HG02981 (cell line): ENCODE measurements at regions not wholly inside any gene's neighbourhood (a gene's known extent, or its start where the extent isn't known, plus 50 kb on each side); places are given as distances from the start of the nearest gene placed in this dataset.
"Not testable (repeated sequence)": the region's sequence is repeated elsewhere in the genome, so short reads cannot be mapped to it uniquely, and the experiment has no call there.

ENCODE experiments used
- ATAC-seq: cut with Tn5 transposase; IDR thresholded peaks from one replicate; pipeline ENCODE4 v1.9.1; 2021; ENCODE audit warnings: mild to moderate bottlenecking, moderate library complexity; ENCODE audit not compliant: unreplicated experiment

DNA sequence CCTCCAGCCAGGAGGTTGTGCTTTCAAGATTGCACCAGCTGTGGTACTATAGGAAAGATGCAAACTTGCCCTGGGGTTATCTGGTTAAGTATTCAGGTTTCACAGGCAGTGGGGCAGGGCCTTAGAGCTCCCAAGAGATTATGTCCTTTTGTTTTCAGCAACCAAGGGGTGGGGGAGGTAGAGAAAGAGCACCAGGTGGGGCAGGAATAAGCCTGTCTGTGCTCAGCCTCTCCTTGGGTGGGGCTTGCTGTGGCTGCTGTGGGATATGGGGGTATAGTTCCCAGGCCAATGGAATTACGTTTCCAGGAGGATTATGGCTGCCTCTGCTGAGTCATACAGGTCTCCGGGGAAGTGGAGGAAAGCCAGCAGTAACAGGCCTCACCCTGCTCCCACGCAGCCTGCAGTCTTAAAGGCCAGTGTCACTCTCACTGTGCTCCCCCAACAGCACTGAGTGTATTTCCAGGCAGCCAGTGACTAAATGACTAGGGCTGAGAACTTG is 508.6 kb downstream of the RWDD3 start:
- no peak for ATAC-seq

DNA sequence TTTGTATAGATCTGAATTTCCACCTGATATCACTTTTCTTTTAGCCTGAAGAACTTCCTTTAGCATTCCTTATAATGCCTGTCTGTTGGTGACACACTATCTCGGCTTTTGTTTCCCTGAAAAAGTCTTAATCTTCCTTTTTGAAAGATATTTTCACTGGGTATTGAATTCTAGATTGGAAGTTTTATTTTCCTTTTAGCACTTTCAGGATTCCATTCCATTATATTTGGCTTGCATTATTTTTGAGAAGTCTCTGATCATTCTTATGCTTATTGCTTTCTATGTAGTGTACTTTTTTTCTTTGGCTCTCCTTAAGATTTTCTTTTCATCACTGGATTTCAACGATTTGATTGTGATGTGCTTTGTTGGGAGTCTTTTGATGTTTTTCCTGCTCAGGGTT is 510.7 kb downstream of the RWDD3 start:
- no peak for ATAC-seq

DNA sequence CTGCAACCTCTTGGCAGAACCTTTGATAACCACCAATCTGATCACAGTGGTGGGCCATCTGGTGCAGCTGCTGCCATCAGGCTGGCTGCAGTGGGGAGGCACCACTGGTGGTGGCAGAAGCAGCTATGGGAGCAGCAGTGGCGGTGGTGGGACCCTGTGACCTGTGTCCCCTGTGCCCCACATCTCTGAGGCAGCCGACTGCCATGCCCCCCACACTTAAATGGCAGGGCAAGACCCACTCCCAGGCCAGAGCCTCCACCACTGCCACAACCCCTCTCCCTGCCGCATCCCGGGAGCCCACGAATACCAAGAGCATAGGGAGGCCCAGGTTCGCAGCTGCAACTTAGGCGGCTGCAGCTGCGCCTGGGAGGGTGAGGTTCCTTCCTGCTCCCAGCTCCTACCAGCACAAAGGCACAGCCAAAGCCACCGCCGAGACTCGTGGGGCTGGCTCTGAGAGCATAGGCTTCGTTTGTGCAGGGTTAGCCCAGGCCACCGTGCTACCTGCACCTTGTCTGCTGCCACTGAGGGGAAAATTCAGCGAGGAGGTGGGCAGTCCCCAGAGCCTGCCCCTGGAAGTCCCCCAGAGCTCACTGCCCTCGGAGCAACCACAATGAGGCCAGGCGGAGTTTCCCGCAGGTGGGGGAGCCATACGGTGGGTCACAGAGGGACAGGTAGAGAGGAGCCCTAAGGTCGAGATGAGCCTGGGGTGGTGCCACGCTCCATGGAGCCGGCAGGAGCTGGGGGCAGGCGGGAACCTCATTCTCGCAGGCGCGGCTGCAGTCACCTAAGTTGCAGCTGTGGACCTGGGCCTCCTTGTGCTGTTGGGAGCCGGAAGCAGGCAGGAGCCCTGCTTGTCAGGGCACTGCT is 518.7 kb downstream of the RWDD3 start:
- no peak for ATAC-seq

DNA sequence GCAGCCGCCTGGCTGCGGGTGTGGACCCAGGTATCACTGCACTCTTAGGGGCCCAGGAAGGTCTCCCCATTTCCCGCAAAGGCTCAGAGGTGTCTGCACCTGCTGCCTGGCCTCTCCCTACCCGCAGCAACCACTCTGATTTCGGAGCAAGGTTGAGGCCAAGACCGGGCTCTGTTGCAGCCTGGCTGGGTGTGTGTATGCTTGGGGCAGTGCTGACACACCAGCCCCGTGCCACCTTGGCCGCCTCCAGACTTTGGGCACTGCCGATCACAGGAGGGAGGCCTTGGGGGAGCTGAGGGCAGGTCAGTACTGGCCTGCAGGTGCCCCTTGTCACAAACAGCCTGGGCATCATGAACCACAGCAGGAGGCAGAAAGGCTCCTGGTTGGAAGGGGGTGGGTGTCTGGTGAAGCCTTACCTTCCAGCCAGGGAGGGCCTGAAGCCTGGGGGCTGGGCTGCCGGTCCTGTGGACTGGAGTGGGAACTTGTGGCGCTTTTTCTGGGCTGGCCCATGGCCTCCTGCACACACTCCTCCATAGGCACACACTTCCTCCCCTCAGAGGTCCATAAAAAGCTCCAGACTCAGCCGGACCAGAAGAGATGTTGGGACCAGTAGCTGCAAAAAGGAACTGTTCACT is 519.5 kb downstream of the RWDD3 start:
- no peak for ATAC-seq

DNA sequence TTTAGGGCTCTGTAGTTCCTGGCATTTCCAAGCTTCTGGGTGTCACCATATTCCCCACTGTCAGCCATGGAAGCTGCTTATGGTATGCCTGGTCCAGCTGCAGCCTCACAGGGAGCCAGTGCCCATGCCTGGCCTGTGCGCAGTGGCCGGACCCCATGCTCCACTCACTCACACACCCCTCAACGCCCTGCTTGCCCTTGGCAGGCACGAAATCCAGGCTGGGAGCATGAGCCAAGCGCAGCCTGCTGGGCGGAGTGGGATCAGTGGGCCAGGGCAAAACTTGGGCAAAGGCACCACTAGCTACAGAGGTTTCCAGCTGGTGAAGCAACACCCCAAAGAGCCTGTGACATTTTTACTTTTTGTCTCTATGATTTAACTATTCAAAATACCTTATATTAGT is 520.4 kb downstream of the RWDD3 start:
- ATAC-seq, result no peak

DNA sequence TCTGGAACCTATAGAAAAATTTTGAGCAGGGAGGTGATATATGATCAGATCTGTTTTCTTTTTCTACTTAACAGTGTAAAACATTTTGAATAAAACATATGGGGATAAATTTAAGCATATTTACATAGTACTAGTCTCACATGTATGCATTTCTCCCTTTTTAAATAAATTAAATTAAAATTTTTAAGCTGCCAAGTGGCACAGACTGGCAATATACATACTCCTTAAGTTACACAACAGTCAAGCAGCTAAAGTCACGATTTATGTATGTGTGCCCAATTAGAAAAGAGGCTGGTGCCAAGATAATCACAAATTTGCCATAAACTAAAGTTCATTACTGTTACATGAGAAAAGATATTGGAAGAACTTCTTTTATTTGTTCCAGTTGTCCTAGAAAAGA is 532.0 kb downstream of the RWDD3 start:
- ATAC-seq, result no peak

DNA sequence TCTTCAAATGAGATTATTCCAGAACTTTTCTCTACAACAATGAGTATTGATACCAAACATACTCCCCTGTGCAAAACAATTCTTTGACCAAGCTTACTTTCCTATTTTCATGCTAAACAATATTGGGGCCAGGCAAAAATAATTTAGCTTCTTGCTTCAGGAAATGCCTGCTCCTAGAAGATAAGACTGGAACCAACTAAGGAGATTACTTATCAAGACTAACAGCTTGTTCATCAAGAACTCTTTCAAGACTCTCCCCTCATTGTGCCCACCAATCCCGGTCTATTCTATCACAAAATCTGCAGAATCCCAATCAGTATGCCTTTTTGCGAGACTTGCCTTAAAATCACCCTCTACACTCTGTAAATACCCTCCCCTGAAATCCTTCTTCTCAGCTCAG is 536.6 kb downstream of the RWDD3 start:
- no peak for ATAC-seq

DNA sequence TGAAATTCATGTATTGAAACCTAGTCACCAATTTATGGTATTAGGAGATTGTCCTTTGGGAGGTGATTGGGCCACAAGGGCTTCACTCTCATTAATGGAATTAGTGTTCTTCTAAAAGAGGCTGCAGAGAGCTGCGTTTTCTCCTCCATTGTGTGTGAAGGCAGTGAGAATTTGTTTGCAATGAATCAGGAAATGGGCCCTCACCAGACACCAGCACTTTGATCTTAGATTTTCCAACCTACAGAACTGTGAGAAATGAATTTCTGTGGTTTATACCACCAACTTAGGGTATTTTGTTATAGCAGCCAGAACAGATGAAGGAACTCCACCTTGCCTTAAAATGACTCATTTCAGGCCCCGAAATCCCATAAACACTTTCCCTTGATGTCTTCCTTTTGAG is 544.2 kb downstream of the RWDD3 start:
- ATAC-seq, result no peak

DNA sequence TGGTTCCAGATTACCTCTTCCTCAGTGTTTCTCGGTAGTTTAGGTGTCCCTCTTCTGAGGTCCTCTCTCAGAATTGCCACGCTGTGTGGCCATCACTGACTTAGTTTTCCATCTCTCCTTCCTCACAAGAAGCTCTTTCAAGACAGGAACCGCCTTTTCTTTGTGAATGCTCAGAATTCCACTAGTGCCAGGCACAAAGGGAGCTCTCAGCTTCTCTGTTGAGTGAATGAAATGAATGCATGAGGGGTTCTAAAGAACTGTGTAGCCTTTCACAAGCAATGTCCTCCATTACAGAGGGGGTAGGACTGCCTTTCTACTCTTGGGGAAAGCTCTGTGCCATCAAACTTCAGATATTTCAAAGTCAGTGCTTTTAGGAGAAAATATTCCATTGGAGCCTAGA is 546.8 kb downstream of the RWDD3 start:
- ATAC-seq, result no peak

DNA sequence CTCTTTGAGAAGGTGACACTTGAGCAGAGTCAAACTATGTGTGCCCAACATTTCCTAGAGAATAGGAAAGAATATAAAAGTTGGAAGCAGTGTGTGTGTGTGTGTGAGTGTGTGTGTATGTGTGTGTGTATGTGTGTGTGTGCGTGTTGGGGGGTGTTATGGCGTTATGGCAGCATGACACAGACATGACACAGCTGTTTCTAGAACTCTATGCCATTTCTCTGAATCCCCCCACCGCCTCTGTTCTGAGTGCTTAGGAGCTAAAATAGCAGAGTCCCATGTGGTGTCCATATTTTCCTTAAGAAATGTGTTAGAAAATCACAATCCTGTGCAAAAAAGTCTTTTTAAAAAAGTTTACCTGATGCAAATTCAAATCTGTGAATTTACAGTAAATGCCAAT is 556.1 kb downstream of the RWDD3 start:
- no peak for ATAC-seq

DNA sequence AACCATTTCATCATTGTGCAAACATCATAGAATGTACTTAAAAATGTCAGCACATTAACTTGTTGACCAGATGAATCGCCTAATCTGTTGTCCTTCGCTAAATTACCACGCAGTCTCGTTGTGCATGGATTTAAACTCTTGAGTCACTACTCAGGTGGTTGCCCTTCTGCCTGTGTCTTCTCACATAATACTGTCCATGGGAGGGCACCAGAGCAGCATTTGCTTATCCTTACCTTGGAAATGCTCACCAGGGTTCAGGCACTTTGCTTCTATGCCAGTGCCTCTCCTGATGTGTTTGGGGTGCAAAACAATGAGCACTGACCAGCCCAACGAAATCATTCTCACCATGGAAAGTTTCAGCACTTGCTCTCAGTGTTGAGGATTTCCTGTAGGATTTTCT is 559.9 kb downstream of the RWDD3 start:
- ATAC-seq, result no peak

DNA sequence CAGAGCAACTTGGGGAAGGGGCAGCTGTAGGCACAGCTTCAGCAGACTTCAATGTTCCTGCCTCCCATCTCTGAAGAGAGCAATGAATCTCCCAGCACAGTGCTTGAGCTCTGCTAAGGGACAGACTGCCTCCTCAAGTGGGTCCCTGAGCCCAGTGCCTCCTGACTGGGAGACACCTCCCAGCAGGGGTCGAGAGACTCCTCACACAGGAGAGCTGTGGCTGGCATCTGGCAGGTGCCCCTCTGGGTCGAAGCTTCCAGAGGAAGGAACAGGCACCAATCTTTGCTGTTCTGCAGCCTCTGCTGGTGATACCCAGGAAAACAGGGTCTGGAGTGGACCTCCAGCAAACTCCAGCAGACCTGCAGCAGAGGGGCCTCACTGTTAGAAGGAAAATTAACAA is 563.8 kb downstream of the RWDD3 start:
- not testable (repeated sequence) for ATAC-seq

DNA sequence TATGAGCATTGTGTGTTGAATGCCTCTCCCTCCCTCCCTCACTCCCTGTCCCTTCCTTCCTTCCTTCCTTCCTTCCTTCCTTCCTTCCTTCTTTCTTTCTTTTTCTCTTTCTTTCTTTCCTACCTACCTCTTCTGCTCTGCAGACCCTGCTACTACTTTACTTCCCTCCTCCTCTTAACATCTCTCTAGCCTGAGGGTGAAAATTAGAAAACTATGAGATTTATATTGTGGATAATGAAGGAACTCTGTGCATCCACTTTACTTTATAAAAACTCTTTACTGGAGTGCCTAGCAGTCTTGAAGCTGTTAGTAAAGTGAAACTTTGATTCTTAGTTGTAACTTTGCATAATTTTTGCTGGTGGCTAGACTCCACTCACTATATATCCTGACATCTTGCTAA is 572.2 kb downstream of the RWDD3 start:
- ATAC-seq, result no peak

DNA sequence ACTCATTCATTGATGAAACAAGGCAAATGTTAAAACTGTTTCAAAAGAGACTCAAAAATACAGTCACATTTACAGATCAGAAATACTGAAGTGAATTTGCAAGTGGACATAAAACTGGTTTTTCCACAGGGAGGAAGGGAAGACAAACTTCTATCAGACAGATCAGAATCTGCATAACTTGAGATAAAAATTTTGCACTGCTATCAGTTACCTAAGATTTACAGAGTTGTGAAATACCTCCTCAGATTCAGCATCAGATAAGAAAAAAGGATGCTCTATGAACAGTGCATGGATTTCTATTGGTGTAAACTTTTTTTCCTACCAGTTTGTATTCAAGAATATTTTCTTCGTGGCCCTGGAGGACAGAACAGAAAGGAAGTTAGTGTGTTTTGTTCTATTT is 575.4 kb downstream of the RWDD3 start:
- no peak for ATAC-seq

DNA sequence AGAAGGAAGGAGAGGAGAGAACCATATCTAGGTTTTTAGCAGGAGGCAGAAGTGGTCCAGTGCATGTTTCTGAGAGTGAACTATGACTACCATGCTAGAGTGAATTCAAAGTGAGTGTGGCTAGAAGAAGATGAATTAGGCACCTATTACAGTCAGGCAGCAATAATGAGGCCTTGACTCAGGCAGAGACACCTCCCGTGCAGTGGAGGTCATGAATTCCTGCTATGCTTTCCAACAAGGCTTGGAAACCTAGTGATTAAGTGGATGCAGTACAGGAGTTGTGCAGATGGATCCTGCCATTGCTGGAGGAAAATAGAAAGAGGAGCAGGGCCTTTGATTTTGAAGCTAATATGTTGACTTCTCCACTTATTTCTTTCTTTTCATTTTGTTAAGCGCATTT is 581.5 kb downstream of the RWDD3 start:
- ATAC-seq, result no peak

DNA sequence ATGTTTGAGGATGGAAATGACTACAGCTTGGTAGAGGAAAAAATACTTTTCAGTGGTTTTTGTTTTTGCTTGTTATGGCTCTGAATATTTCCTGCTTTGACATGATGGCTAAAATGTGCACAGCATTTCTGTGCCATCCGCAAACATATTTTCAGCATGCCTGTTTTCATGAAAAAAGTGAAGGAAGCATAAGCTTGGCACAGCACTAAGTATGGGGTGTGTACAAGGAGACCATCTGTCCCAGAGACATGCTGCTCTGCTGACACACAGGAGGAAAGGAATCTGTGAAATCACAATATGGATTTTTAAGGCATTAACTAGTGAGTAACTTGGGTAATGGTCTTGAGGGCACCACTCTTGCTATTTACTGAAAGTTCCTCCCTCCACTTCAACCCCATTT is 595.5 kb downstream of the RWDD3 start:
- no peak for ATAC-seq

DNA sequence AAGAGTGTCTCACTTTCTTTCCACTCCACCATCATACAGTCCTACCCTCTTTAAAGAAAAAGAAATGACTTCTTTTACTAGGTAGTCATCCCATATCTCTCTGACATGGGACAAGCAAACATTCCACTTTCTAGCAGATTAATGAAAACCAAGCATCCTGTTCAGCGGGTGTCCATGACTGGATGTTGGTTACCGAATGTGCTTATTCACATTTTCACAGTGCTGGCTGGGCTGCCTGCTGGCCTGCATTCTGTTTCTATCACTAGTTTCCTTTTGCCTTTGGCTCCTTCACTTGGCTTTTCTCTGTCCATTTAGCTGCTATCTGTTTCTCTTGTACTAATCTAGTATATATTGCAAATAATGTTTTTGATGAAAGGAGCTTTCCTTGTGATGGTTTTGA is 598.4 kb downstream of the RWDD3 start:
- no peak for ATAC-seq

DNA sequence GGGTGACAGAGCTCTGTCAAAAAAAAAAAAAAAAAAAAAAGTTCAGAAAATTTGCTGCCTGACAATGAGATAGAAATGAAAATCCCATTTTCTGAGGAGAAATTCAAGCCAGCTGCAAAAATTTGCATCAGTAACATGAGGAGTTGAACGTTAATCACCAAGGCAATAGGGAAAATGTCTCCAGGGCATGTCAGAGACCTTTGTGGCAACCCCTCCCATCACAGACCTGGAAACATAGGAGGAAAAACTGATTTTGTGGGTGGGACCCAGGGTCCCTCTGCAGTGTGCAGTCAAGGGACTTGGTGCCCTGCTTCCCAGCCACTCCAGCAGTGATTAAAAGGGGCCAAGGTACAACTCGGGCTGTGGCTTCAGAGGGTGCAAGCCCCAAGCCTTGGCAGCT is 615.4 kb downstream of the RWDD3 start:
- no peak for ATAC-seq

DNA sequence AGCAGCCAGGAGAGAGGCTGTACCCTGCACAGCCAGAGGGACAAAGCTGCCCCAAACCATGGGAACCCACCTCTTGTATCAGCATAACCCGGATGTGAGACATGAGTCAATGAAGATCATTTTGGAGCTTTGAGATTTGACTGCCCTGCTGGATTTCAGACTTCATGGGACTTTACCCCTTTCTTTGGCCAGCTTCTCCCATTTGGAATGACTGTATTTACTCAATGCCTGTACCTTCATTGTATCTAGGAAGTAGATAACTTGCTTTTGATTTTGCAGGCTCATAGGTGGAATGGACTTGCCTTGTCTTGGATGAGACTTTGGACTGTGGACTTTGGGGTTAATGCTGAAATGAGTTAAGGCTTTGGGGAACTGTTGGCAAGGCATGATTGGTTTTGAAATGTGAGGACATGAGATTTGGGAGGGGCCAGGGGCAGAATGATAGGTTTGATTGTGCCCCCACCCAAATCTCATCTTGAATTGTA is 616.2 kb downstream of the RWDD3 start:
- ATAC-seq, result no peak

DNA sequence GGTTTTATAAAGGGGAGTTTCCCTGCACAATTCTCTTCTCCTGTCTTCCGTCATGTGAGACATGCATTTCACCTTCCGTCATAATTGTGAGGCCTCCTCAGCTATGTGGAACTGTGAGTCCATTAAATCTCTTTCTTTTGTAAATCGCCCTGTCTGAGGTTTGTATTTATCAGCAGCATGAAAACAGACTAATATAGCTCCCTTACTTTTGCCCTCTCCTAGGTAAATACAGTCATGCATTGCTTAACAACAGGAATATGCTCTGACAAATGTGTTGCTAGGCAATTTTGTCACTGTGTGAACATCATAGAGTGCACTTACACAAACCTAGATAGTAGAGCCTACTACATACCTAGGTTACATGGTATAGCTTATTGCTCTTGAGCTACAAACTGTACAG is 616.8 kb downstream of the RWDD3 start:
- ATAC-seq, result no peak

DNA sequence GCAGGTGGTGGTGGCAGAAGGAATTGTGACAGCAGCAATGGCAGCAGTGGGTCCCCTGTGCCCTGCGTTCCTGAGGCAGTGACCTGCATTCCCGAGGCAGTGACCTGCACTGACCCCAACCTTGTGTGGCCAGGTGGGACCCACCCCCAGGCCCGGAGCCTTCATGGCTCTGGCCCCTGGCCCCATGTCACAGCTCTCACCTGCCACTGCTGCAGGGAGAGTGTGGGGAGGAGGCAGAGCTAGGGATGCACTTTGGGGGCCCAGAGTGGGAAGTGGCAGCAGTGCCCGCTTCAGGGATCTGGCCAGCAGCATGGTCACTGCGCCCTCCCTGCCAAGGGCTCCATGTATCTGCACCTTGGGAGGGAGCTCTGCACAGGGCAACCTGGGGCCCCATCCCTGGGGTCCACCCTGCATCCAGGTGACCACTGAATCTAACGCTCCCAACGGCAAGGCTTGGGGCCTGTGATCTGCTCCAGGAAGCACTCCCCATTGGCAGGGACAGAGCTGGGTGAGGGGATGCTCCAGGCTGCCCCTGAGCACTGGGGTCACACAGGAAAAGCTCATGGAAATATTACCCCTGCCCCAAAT is 618.6 kb downstream of the RWDD3 start:
- no peak for ATAC-seq

DNA sequence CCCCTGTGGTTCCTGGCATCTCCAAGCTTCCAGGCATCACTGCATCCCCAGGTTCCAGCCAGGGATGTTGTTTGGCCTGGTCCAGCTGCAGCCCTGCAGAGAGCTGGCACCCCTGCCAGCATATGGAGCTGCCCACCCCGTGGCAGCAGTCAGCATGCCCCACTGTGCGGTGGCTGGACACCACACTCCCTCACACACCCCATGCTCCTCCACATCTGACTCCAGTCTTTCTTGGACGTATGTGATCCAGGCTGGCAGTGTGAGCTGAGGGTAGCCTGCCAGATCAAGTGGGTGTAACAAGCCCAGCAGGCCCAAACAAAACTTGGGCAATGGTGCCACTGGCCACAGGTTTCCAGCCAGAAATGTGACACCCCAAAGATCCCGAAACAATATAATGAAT is 620.4 kb downstream of the RWDD3 start:
- no peak for ATAC-seq
